ENCODE measurements at regions not wholly inside any gene's neighbourhood (a gene's known extent, or its start where the extent isn't known, plus 50 kb on each side); places are given as distances from the start of the nearest gene placed in this dataset.

DNA sequence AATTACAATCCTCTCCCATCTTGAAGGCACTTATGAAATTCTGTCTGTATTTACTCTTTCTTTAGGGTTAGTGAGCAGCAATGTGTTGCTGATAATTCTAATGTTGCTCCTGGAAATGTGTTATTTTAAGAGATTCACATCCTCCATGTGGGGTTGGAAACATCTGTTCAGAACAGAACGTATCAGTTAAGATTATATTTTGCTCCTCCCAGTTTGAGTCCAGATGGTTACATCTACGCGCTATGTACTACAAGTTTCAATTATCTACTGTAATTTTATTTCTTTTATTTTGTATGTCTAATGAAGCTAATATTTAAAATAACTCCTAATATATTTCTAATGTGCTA, 250.6 kb upstream of the KLF6 start:
- BruUV-seq (replicated peaks), result no TSS peak
- no peaks in the 10 kb centered on the region for H3K79me2 ChIP-seq (ENCODE audit: low read length)
- no peak overlapping the region for H2AFZ ChIP-seq (ENCODE audit: low read length)
- no peaks in the 10 kb centered on the region for H3K27me3 ChIP-seq (ENCODE audit: low read length)
- no peak overlapping the region for H3K4me3 ChIP-seq (ENCODE audit: low read length)
- ChIA-PET CTCF (no interaction called here), POLR2A (ENCODE audit: unreplicated experiment) (no interaction called here)
- H3K4me2 ChIP-seq (ENCODE audit: low read length), result no peak overlapping the region
- no peak overlapping the region for H3K9ac ChIP-seq (ENCODE audit: low read length)
- H4K20me1 ChIP-seq (ENCODE audit: low read length), result no peaks in the 10 kb centered on the region
- no peak overlapping the region for H3K27ac ChIP-seq (ENCODE audit: low read length)
- no peaks in the 10 kb centered on the region for H3K9me3 ChIP-seq (ENCODE audit: low read length)
- no peaks in the 10 kb centered on the region for H3K36me3 ChIP-seq (ENCODE audit: low read depth, low read length)
- H3F3A ChIP-seq (ENCODE audit: low read length, unreplicated experiment), result no peaks in the 10 kb centered on the region
- H3K4me1 ChIP-seq (ENCODE audit: insufficient read depth, low read length), result no peaks in the 10 kb centered on the region
- no peaks in the 10 kb centered on the region for H3K9me2 ChIP-seq (replicated peaks; ENCODE audit: low read length)
- TF ChIP-seq EZH2phosphoT487 (IDR thresholded peaks at IDR 0.05; ENCODE audit: borderline replicate concordance, low read length) (no peak), EZH2 (IDR thresholded peaks at IDR 0.05; ENCODE audit: low read length, unreplicated experiment) (no peak)
- TF ChIP-seq, protein P1, sequence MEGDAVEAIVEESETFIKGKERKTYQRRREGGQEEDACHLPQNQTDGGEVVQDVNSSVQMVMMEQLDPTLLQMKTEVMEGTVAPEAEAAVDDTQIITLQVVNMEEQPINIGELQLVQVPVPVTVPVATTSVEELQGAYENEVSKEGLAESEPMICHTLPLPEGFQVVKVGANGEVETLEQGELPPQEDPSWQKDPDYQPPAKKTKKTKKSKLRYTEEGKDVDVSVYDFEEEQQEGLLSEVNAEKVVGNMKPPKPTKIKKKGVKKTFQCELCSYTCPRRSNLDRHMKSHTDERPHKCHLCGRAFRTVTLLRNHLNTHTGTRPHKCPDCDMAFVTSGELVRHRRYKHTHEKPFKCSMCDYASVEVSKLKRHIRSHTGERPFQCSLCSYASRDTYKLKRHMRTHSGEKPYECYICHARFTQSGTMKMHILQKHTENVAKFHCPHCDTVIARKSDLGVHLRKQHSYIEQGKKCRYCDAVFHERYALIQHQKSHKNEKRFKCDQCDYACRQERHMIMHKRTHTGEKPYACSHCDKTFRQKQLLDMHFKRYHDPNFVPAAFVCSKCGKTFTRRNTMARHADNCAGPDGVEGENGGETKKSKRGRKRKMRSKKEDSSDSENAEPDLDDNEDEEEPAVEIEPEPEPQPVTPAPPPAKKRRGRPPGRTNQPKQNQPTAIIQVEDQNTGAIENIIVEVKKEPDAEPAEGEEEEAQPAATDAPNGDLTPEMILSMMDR (conservative IDR thresholded peaks at IDR 0.05; ENCODE audit: low read depth, low read length), result no peak
- intact Hi-C loops (cut with micrococcal nuclease), result no loop called here
- no peak for DNase-seq
- ATAC-seq, result no peak

DNA sequence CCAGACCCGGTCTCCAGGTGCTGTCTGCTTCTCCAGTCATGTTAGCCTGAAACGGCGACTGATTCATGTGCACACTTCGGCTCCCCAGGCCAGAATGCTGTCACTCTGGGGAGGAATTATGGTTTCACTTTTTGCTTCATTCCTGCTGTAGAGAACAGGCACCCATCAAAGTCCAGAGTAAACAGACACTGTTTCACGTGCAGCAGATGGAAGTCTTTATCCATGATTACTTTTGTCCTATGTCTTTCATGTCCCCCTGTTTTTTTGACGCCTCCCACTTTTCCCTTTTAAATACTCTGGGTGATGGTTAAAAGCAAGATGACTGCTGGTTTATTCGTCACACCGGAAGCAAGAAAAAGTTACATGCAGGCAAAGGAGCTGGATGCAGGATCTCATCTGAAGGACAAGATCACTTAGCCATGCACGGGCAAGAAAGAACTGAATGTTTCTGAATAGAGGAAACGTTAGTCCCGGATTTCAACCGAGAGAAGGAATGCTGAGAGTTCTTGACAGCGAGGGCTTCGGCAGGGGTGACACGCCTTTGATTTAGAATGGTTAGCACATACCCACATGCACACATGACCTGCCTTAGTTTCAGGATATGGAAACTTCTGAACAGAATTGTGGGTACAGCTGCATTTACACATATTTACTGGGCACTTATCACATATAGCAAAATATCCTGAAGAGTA, 250.0 kb upstream of the KLF6 start:
- Histone ChIP-seq H3K9me3 (ENCODE audit: low read length) (no peaks in the 10 kb centered on the region), H3K79me2 (ENCODE audit: low read length) (no peaks in the 10 kb centered on the region), H3K36me3 (ENCODE audit: low read depth, low read length) (no peaks in the 10 kb centered on the region), H3K9ac (ENCODE audit: low read length) (no peak overlapping the region), H3K27me3 (ENCODE audit: low read length) (no peaks in the 10 kb centered on the region), H3K4me2 (ENCODE audit: low read length) (no peak overlapping the region), H3K4me1 (ENCODE audit: insufficient read depth, low read length) (no peaks in the 10 kb centered on the region), H3F3A (ENCODE audit: low read length, unreplicated experiment) (no peaks in the 10 kb centered on the region), H3K27ac (ENCODE audit: low read length) (no peak overlapping the region), H3K4me3 (ENCODE audit: low read length) (no peak overlapping the region), H4K20me1 (ENCODE audit: low read length) (no peaks in the 10 kb centered on the region), H2AFZ (ENCODE audit: low read length) (no peak overlapping the region), H3K9me2 (replicated peaks; ENCODE audit: low read length) (no peaks in the 10 kb centered on the region)
- TF ChIP-seq, protein P1 (conservative IDR thresholded peaks at IDR 0.05; ENCODE audit: low read depth, low read length), result no peak
- TF ChIP-seq EZH2 (IDR thresholded peaks at IDR 0.05; ENCODE audit: low read length, unreplicated experiment), result no peak
- DNase-seq (no peak), ATAC-seq (no peak)
- BruUV-seq (replicated peaks), result no TSS peak
- CTCF ChIA-PET, result no interaction called here
- intact Hi-C loops (cut with micrococcal nuclease), result no loop called here
- POLR2A ChIA-PET (ENCODE audit: unreplicated experiment), result no interaction called here

DNA sequence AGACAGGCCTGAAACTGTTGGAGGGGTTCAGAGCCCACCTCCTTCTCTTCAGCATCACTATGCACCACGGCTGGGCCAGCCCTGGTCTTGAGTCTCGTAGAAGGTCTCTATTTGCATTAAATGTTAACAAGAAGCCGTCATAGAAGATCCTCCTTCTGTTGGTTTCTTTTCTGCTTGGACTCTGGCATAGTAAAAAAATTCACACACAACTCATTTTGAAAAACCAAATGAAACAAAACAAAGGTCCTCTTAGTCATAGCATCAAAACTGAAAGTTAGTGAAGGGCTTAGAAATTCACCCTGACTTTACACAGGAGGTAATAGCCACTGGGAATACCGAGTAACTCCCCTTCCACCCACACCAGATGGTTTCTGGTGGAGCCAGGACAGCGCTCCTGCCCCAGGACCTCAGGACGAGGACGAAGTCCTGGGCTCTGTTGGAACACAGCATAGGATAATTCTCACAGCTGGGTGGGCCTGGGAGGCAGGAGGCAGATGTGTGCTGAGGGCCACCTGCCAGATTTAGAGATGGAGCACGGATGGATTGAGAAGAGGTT, 248.4 kb upstream of the KLF6 start:
- no peak overlapping the region for H3K4me2 ChIP-seq (ENCODE audit: low read length)
- no peaks in the 10 kb centered on the region for H4K20me1 ChIP-seq (ENCODE audit: low read length)
- DNase-seq (no peak), ATAC-seq (no peak)
- H3K27me3 ChIP-seq (ENCODE audit: low read length), result no peaks in the 10 kb centered on the region
- no peaks in the 10 kb centered on the region for H3K9me3 ChIP-seq (ENCODE audit: low read length)
- H3K36me3 ChIP-seq (ENCODE audit: low read depth, low read length), result no peaks in the 10 kb centered on the region
- no peaks in the 10 kb centered on the region for H3K9me2 ChIP-seq (replicated peaks; ENCODE audit: low read length)
- no peak overlapping the region for H3K27ac ChIP-seq (ENCODE audit: low read length)
- no peak for TF ChIP-seq EZH2 (IDR thresholded peaks at IDR 0.05; ENCODE audit: low read length, unreplicated experiment)
- H2AFZ ChIP-seq (ENCODE audit: low read length), result no peak overlapping the region
- BruUV-seq (replicated peaks), result no TSS peak
- H3K4me1 ChIP-seq (ENCODE audit: insufficient read depth, low read length), result no peaks in the 10 kb centered on the region
- no peaks in the 10 kb centered on the region for H3F3A ChIP-seq (ENCODE audit: low read length, unreplicated experiment)
- ChIA-PET CTCF (no interaction called here), POLR2A (ENCODE audit: unreplicated experiment) (no interaction called here)
- H3K9ac ChIP-seq (ENCODE audit: low read length), result no peak overlapping the region
- H3K79me2 ChIP-seq (ENCODE audit: low read length), result no peaks in the 10 kb centered on the region
- intact Hi-C loops (cut with micrococcal nuclease), result no loop called here
- H3K4me3 ChIP-seq (ENCODE audit: low read length), result no peak overlapping the region

Data from PC-3 (cell line).